HG02973 (cell line): ENCODE measurements at regions not wholly inside any gene's neighbourhood (a gene's known extent, or its start where the extent isn't known, plus 50 kb on each side); places are given as distances from the start of the nearest gene placed in this dataset.
"Not testable (repeated sequence)": the region's sequence is repeated elsewhere in the genome, so short reads cannot be mapped to it uniquely, and the experiment has no call there.

Experiments
- ATAC-seq: cut with Tn5 transposase; IDR thresholded peaks from one replicate; pipeline ENCODE4 v1.9.1; 2021; ENCODE audit warnings: moderate library complexity; ENCODE audit not compliant: unreplicated experiment

DNA sequence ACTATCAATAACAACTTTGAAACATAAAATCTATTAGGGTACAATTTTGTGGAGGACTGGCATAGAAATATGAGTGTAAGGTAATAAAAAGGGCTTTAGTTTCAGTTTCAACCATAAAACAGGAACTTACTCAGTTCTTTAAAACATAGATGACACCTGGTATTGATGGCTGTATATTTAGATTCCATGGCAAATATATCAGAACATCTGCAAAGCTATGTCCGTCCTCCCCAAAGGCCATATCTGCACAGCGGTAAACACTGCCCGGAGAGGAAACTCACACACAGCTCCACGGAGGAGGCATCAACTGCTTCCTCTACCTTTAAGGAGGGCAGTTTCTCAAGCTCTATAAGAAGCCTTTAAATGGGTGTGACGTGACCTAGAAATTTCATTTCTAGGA lies 993.3 kb downstream of the BRD1 start:
- no peak for ATAC-seq

DNA sequence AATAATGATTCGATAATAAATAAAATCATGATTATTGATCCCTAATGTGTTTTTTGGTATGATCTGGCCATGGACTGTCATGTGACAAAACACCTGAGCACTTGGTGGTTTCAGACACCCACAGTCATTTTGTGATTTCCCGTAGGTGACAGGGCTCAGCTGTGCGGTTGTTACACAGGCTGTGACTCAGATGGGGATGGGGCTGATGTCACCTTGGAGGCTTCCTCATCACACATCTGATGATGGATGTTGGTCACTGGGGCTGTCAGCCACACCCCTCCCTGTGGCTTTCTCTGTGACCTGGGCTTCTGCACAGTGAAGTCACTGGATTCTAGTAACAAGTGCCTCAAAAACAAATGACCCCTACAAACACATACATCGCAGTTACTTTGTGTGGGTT lies 995.1 kb downstream of the BRD1 start:
- no peak for ATAC-seq

DNA sequence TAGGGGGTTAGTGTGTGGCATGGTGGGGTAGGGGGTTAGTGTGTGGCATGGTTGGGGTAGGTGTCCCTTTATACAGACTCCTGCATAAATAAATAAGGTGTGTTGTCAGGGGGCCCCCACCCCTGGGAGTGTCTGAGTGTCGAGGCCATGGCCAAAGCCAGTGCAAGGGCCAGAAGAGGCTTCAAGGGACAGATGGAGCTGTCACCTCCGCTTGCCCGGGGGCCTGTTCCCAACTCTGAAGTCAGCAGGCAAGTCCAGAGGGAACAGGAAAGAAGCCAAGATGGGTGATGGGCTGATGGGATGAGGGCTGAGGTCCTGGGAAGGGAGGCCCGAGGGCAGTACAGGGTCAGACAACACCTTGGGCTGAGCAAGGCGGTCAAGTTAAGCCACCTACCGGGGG lies 997.8 kb downstream of the BRD1 start:
- ATAC-seq, result no peak

DNA sequence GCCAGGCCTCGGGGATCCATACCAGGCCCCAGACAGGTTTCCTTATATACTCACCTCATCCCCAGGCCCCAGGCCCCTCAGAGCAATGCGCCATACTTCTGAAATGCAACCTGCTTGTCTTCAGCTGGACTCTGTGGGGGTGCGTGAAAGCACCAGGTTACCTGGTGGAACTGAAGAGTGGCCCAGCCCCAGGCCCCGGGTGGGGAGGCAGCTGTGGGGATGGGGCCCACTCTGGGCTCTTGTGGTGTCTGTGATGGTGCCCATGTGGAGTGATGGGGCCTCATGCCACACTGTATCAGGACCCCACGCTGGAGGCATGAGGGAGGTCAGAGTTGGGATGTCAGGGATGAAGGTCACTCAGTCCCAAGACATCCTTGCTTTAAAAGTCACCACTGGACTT lies 999.0 kb downstream of the BRD1 start:
- no peak for ATAC-seq

DNA sequence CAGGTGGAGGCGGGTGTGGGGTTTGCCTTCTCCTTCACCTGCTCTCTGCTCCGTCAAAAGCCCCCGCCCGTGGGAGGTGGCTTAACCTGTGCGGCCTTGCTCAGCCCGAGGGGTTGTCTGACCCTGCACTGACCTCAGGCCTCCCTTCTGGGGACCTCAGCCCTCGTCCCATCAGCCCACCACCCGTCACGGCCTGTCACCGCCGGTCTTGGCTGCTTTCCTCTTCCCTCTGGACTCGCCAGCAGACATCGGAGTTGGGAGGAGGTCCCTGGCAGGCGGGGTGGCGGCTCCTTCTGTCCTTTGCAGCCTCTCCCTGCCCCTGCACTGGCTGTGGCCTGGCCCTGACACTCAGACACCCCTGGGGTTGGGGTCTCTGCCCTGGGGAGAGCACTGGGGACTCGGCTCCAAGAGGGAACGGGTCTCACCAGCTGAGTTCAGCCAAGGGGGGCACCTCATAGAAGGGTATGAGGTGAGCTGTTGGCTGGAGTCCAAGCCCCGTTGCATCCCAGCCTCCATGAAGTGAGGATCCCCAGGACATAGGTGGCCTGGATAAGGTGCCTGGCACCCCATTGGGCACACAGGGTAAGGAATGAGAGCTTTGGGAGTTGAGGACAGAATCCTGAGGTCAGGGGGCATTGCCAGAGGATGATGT lies 999.6 kb downstream of the BRD1 start:
- no peak for ATAC-seq

DNA sequence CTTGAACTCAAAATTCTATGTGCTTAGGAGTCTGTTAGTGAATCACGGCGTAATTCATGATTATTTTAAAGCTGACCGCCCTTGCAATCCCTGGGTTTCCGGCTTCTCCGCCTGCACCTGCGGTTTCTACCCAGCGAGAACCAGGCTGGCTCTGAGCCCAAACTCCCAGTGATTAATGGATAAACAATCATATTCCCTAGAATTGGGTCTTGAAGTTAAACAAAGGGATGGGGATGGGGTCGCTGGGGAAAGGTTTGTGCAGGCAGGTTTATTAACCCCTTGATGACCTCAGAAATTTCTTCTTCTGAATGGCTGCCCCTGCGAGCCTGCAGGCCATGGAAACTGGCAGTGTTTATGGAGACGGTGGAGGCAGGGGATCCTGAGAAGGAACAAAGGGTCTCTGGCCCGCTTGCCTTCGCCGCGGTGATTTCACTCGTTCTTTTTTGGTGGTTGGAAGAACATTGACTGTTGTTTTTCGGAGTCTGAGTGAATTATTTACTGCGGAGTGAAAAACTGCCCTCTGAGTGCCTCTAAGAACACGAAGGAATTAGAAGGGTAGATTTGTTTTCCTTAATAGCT lies 1000.3 kb downstream of the BRD1 start:
- no peak for ATAC-seq

DNA sequence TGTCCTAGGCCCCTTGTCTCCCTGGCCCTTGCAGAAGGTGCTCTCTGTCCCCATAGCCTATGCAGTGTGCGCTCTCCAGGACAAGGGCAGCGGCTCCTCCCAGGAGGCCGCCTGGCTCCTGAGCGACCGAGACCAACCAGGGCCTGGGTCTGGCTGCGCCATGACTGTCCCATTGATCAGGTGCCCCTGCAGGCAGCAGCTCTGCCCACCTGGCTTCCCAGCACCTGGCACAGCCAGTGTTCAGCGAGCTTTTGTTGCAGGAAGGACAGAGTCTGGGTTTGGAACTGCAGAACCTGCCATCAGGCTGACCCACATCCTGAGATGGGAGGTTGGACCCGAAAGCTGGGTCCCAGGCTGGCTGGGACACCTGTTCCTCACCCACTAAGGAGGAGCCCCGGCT lies 1001.1 kb downstream of the BRD1 start:
- ATAC-seq, result no peak

DNA sequence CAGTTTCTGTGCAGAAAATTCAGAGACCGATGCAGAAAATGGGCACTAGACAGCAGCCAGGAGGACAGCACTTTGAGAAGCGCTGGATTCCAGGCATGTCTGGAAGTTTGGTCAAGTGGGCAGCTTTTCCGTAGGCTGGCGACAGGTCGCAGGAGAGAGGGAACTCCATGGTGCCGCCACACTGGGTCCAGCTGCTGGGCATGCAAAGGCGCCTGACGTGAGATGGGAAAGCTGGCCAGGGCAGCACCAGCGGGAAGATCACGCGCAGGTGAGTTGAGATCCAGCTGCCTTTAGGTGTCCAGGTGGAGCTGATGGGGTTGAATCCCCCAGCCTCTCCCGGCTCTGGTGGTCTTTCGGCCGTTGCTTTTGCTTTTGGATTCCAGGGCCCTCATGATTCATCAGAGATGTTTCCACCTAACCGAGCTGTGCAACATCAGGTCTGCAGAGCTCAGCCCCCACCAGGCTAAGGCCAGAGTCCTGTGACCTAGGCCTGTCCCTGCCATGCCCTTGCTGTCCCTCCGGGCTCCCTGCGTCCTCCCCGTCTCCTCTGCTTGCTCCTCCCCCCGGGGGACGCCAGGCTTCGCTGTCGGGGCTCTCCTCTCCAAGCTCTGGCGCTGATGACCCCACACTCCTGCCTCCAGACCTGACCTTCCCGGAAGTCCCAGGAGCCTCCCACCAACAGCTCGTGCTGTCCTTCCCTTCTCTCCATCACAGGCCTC lies 1001.7 kb downstream of the BRD1 start:
- ATAC-seq, result no peak

DNA sequence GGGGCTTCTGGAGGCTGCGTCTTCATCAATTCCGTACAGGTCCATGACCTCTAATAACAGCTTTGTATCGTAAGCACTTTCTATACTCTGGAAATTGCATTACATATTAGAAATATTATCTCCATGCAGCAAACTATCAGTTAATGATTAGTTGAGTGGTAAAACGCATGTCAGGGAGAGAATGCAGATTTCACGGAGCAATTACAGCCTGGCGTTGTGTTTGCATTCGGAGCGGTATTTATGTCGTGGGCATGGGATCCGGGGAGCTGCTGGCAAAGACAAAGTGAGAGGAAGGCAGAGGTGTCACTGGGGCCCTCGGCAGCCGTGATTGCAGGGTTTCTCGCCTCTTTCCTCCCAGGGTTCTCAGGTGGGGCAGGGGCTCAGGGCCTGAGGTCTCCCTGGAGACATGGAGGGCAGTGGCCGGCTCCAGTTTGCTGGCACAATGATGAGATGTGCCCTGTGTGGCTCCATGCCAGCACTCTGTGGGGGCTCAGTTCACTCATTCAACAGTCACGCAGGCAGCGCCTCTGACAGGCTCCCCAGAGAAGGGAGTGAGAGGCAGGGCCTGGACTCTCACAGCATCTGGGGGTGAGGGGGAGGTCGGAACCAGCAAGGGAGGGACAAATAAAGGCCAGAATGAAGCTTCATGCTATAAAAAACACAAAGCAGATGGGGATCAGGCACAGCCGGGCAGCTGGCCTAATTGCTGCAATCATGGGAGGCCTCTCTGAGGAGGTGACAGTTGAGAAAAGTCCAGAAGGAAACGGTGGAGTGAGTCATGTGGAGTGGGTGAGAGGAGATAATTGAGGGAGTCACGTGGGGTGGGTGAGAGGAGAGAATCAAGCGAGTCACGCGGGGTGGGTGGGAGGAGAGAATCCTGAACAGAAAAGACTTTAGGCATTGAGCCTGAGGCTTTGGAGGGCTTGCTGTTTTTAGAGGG lies 1002.7 kb downstream of the BRD1 start:
- ATAC-seq, result no peak

DNA sequence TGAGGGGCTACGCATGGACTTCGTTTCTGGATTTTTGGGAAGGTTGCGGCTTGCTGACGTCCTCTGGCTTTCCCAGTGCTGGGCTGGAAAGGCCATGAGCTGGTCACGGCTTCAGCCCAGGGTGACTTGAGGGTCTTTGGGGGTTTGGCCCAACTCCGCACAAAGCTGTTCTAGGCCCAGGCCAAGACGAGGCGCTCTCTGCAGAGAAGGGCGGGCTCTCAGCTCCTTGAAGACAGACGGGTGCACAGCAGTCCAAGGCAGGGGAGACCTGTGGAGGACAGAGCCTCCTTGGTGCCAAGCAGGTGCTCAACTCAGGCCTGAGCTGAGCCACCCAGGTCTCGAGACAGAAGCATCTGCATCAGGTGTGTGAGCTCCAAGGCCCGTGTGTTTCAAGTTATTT lies 1003.7 kb downstream of the BRD1 start:
- ATAC-seq, result no peak

DNA sequence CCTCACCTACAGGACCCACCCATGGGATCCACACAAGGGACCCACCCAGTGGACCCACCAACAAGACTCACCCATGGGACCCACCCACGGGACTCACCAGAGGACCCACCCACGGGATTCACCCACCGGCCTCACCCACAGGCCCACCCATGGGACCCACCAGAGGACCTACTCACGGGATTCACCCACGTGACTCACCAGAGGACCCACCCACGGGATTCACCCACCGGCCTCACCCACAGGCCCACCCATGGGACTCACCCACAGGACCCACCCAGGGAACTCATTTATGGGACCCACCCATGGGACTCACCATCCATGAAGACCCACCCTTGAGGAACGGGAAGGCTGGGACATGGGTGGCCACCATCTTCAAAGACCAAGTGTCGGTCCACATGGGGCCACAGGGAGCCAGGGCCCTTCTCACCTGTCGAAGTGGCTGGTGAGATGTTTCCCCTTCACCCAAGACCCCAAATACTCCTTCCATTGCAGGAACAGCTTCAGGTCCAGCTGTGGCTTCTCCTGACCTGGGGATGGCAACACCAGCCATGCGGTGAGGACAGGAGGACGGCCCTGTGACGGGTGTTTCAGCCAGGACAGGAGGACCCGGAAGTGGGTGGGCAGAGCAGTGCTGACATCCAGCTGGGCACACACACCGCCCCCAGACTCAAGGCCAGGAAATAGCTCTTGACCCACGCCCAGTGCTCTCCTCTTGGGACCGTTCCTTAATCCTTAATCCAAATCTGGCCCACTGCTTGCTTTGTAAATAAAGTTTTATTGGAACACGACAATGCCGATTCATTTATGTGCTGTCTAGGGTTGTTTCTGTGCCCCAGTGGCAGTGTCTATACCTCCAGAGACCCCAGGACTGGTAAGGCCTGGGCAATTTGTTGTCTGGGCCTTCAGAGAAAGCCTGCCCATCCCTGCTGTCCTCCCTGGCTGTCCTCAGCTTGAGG lies 1005.1 kb downstream of the BRD1 start:
- ATAC-seq, result no peak

DNA sequence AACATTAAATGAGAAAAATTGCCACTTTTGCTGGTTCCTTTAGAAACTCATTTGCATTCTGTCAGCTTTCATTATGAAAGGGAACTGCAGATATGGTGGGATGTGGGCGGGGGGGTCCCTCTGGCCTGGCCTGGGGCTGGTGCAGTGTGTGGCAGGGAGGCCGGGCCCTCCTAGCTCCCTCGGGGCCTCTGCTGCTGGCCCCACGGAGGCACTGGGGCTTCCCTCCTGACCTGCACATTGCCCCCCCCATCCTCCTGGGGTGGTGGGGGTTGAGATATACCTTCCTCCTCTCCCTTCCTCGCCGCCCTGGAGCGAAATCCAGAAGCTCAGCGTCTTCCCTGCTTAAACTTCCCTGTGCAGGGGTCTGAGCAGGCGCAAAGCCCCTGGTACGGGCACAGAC lies 1005.9 kb downstream of the BRD1 start:
- ATAC-seq, result no peak

DNA sequence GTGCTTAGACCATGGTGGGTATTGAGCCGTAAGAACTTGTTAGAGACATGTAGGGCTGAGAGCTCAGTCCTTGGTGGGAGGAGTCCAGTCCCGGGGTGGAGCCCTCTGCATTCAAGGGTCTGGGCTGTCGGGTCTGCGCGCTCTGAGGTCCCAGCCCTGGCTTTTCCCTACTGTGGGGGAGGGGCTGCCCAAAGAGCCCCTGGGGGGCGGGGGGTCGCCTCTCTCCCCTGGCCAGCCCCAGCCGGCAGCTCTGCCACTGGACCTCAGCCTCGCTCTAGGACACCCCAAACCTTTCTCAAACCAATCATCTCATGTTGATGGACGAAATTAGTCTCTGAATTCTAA lies 1006.4 kb downstream of the BRD1 start:
- no peak for ATAC-seq

DNA sequence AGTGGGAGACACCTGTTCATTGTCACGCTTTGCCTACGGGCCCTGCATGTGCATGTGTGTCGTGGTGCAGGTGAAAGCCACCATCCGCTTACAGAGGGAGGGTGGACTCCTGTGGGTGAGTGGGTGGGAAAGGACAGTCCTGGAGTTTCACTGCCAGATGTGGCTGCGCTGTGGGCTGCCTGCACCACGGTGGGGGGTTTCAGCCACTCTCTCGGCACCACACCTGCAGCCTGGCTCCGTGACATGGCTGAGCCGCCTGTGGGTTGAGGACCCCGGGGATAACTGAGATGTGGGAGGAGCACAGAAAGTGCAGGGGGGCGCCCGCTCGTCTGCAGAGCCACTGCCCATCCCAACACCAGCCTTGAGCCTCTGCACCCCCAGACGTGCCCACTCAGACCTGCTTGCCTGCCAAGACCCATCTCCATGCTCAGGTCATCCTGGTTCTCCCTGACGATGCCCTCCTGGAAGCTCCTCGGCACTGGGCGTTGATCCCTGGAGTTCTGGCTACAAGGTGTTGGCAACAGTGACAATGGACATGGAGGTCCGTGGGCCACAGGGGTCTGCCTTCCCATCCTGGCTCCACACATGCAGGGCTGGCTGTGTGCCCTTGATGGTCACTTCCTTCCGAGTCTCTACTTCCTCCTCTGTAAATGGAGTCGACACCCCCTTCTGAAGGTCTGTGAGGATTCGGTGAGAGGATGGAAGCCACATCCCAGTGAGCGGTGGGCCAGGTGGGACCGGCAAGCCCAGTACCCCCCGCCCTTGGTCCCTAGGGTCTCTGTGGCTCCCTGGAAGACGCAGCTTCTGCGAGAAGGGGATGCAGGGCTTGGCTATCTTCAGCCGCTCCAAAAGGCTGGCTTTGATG lies 1007.0 kb downstream of the BRD1 start:
- no peak for ATAC-seq

DNA sequence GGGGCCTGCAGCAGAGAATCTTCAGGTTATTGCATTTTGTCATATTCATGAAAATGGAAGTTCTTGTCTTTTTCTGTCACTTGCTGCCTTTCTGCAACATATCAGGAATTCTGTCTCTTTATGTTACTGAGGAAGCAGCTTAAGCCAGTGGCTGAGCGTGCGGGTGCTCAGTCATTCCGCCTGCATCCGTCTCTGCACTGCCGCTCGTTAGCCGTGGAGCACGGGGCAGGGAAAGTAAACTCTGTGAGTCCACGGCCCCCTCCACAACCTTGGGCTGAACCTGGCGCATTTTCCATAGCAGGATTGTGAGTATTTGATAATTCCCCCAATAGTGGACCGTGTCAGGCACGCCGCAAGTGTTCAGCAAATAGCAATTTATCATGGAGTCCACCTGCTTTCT lies 1007.7 kb downstream of the BRD1 start:
- ATAC-seq, result no peak

DNA sequence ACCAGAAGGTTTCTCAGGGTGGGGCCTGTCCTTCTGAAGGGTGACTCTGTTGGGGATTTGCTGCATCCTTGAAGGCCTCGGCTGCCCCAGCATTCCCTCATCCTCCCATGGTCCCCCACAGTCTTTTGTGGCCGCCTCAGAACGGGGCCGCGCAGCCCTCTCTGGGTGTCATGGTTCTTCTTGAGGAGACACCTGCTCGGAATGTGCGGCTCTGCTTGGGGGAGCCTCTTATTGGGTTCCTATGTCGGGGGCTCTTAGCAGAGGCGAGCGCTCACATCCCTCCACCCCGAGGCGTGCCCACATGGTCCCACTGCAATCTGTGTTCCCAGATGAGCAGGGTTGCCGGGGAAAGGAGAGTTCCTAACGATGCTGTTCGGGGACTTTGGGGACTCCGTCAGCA lies 1008.4 kb downstream of the BRD1 start:
- ATAC-seq, result no peak

DNA sequence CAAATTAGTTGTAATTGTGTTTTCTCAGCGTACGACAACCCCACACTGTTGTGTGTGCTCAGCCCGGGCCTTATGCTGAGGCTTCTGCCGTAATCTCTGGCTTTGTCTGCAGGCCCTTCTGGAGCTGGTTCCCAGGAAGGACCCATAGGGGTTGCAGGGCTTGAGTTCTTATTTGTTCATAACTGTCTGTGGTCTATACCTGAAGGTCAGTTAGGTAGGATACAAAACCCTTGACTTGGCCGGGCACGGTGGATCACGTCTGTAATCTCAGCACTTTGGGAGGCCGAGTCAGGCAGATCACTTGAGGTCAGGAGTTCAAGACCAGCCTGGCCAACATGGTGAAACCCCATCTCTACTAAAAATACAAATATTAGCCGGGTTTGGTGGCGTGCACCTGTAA lies 1010.2 kb downstream of the BRD1 start:
- not testable (repeated sequence) for ATAC-seq

DNA sequence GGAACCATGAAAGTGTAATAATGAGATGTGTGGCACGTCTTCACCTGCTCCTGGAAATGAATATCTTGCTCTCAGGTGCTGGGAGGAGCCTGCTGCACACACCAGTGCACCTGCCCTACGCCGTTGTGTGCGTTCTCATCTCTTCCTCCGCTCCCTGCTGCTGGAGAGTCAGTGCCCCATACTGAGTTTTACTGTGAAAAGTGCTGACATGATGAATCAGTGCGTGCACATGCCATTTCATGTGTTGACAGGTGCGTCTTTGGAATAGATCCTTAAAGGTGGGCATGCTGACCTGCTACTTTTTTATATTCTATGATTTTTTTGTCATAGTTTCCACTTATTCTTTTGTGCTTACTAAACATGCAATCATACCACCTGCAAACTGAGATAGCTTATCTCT lies 1015.8 kb downstream of the BRD1 start:
- ATAC-seq, result no peak
